Left colon (tissue), 2 donors: ENCODE measurements at regions not wholly inside any gene's neighbourhood (a gene's known extent, or its start where the extent isn't known, plus 50 kb on each side); places are given as distances from the start of the nearest gene placed in this dataset.

Experiments used
- ATAC-seq: fragments of 200-7000 bp; cut with Tn5 transposase; one replicate; pipeline ENCODE4 v1.9.1; 2020; ENCODE audit warnings: mild to moderate bottlenecking, moderate library complexity
- DNase-seq, 2 donors: peaks; one replicate each; pipeline ENCODE4 v3.0.0-alpha.2; 2020
- intact Hi-C, 2 donors: fragments of 100-400 bp; cut with DNase I in 1 of 2; cut with micrococcal nuclease in 1 of 2; formaldehyde crosslinking; loops; one replicate each; pipeline versions ENCODE4 v1.11.2 to v1.14.0; 2022; cut with DNase I, micrococcal nuclease
- donor health status: DM: no; HTN: no; CAD: no.
- donor health status: DM: yes; HTN: yes; CAD: no.

GRCh38 chr6:44667226-44667625 lies 279.7 kb downstream of the CDC5L start:
- ATAC-seq: no peak
- no peak for DNase-seq
- intact Hi-C loops: no loop called here

- intact Hi-C loops: no loop called here
- DNase-seq (peak in 1 of 2 donors; percentile 55), ATAC-seq (no peak)
Observed at GRCh38 chr6:44667668-44668390, 280.3 kb downstream of the CDC5L start.

GRCh38 chr6:44668391-44668930 lies 281.0 kb downstream of the CDC5L start:
- ATAC-seq (no peak), DNase-seq (no peak)
- intact Hi-C loops: no loop called here

- intact Hi-C loops: no loop called here
- ATAC-seq (no peak), DNase-seq (no peak)
Observed at GRCh38 chr6:44668976-44669934, 281.7 kb downstream of the CDC5L start.

GRCh38 chr6:44670146-44670545 lies 282.6 kb downstream of the CDC5L start:
- intact Hi-C loops: no loop called here
- no peak for DNase-seq
- ATAC-seq: no peak

- intact Hi-C loops: no loop called here
- ATAC-seq: no peak
- no peak for DNase-seq
Observed at GRCh38 chr6:44671333-44671732, 283.8 kb downstream of the CDC5L start.

- DNase-seq (no peak), ATAC-seq (no peak)
- intact Hi-C loops: no loop called here
Observed at GRCh38 chr6:44672086-44672485, 284.6 kb downstream of the CDC5L start.

GRCh38 chr6:44672841-44673240 lies 285.3 kb downstream of the CDC5L start:
- no peak for DNase-seq
- ATAC-seq: no peak
- intact Hi-C loops: no loop called here

GRCh38 chr6:44674226-44675155 lies 287.0 kb downstream of the CDC5L start:
- no peak for DNase-seq
- no peak for ATAC-seq
- intact Hi-C loops: no loop called here

GRCh38 chr6:44675449-44675848 lies 287.9 kb downstream of the CDC5L start:
- no peak for ATAC-seq
- intact Hi-C loops: no loop called here
- DNase-seq: no peak

GRCh38 chr6:44676246-44676790 lies 288.8 kb downstream of the CDC5L start:
- intact Hi-C loops: no loop called here
- ATAC-seq (no peak), DNase-seq (no peak)

- DNase-seq (no peak), ATAC-seq (no peak)
- intact Hi-C loops: no loop called here
Observed at GRCh38 chr6:44676826-44677433, 289.4 kb downstream of the CDC5L start.

- intact Hi-C loops: no loop called here
- DNase-seq (no peak), ATAC-seq (no peak)
Observed at GRCh38 chr6:44678252-44678935, 290.9 kb downstream of the CDC5L start.

- ATAC-seq: no peak
- DNase-seq: no peak
- intact Hi-C loops: no loop called here
Observed at GRCh38 chr6:44679438-44680201, 292.1 kb downstream of the CDC5L start.

- no peak for ATAC-seq
- no peak for DNase-seq
- intact Hi-C loops: no loop called here
Observed at GRCh38 chr6:44680202-44680720, 292.8 kb downstream of the CDC5L start.

- ATAC-seq (no peak), DNase-seq (no peak)
- intact Hi-C loops: no loop called here
Observed at GRCh38 chr6:44681761-44682160, 294.3 kb downstream of the CDC5L start.

GRCh38 chr6:44682280-44682679 lies 294.8 kb downstream of the CDC5L start:
- DNase-seq (no peak), ATAC-seq (no peak)
- intact Hi-C loops: no loop called here
